Cardiac muscle cell (in vitro differentiated cells and primary cell): ENCODE measurements at regions not wholly inside any gene's neighbourhood (a gene's known extent, or its start where the extent isn't known, plus 50 kb on each side); places are given as distances from the start of the nearest gene placed in this dataset.

Experiments used
- DNase-seq, 2 donors: peaks; one replicate each; pipeline versions ENCODE4 v3.0.0 to v3.0.0-alpha.2; 2010 to 2017; ENCODE audit warnings: low read depth in 1 of 2, low spot score in 1 of 2
- H3K27ac ChIP-seq: fragments of 200-600 bp; sonication (generic); 2 replicates; pipeline ENCODE4 v1.5.1; 2016
- H3K27me3 ChIP-seq: fragments of 200-600 bp; sonication (generic); 2 replicates; pipeline ENCODE4 v1.6.0; 2016; ENCODE audit warnings: control low read depth
- H3K36me3 ChIP-seq: fragments of 200-600 bp; sonication (generic); 2 replicates; pipeline ENCODE4 v1.5.1; 2016; ENCODE audit warnings: control low read depth
- H3K4me1 ChIP-seq: fragments of 200-600 bp; sonication (generic); 2 replicates; pipeline ENCODE4 v1.8.1; 2017; ENCODE audit warnings: low read depth, mild to moderate bottlenecking, mixed run types
- H3K4me3 ChIP-seq: fragments of 200-600 bp; sonication (generic); 2 replicates; pipeline ENCODE4 v1.5.1; 2016; ENCODE audit warnings: mild to moderate bottlenecking
- H3K9me3 ChIP-seq: fragments of 200-600 bp; sonication (generic); 2 replicates; pipeline ENCODE4 v1.5.1; 2017; ENCODE audit warnings: low read depth, mild to moderate bottlenecking, control low read depth
- CTCF ChIP-seq: IDR thresholded peaks from 2 replicates; pipeline ENCODE4 v1.5.1; 2012; ENCODE audit warnings: low read depth, mild to moderate bottlenecking, low read length

DNA sequence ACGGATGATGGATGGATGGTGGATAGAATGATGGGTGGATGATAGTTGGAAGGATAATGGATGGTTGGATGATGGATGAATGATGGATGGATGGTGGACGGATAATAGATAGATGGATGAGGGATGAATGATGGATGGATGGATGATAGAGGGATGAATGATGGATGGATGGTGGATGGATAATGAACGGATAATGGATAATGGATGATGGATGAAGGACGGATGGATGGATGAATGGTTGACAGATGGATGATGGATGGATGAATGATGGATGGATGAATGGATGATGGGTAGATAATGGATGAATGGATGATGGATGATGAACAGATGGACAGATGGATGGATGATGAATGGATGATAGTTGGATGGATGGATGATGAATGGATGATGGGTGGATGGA lies 255.1 kb downstream of the NPHP4 start:
- Histone ChIP-seq H3K9me3 (no peaks in the 10 kb centered on the region), H3K27ac (no peak overlapping the region), H3K27me3 (no peaks in the 10 kb centered on the region), H3K4me1 (no peaks in the 10 kb centered on the region), H3K4me3 (no peak overlapping the region), H3K36me3 (no peaks in the 10 kb centered on the region)
- no peak for DNase-seq
- no peak for TF ChIP-seq CTCF

DNA sequence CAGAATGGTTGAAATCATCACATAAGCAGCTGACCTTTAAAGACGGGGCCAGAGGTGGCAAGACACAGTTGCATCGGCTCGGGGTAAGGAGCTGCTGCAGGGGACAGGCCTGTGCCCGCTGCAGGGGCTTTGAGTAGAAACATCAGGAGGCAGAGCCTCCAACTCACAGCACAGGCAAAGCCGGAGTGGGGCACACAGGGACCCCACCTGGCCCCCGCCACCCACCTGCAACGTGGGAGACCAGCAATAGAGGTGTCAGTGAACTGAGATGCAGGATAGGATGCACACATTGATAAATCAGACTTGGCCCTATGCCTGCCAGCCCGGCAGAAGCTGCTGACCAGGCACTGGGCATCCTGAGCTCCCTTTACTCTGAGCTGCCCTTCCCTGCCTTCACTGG lies 257.2 kb downstream of the NPHP4 start:
- no peaks in the 10 kb centered on the region for H3K9me3 ChIP-seq
- H3K4me1 ChIP-seq, result no peaks in the 10 kb centered on the region
- TF ChIP-seq CTCF, result no peak
- H3K27ac ChIP-seq, result no peak overlapping the region
- H3K36me3 ChIP-seq, result no peaks in the 10 kb centered on the region
- no peak overlapping the region for H3K4me3 ChIP-seq
- H3K27me3 ChIP-seq, result no peaks in the 10 kb centered on the region
- DNase-seq, result no peak

DNA sequence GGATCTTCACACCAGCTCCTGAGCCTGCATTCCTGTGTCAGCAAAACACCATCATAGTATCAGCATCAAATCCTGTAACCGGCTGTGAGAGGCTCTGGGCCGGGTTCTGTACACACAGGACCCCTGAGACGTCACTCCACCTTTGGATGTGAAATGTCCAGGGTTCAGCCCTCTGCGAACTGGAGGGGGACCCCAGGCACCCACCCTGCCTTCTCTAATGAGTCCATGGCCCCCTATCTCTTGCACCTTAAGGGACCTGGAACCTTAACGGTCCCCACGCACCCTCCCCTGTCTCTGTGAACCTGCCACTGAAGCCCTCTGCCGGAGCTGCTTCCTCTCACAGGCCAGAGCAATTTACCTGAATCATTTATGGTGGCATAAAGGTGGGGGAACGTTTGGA lies 257.8 kb downstream of the NPHP4 start:
- no peaks in the 10 kb centered on the region for H3K36me3 ChIP-seq
- no peak for DNase-seq
- H3K27ac ChIP-seq, result no peak overlapping the region
- no peaks in the 10 kb centered on the region for H3K4me1 ChIP-seq
- no peaks in the 10 kb centered on the region for H3K27me3 ChIP-seq
- no peak overlapping the region for H3K4me3 ChIP-seq
- H3K9me3 ChIP-seq, result no peaks in the 10 kb centered on the region
- no peak for TF ChIP-seq CTCF

- H3K27me3 ChIP-seq, result no peaks in the 10 kb centered on the region
- H3K4me3 ChIP-seq, result no peak overlapping the region
- TF ChIP-seq CTCF, result no peak
- H3K9me3 ChIP-seq, result no peaks in the 10 kb centered on the region
- DNase-seq, result no peak
- no peaks in the 10 kb centered on the region for H3K4me1 ChIP-seq
- no peaks in the 10 kb centered on the region for H3K36me3 ChIP-seq
- H3K27ac ChIP-seq, result no peak overlapping the region
Observed at GRCh38 chr1:5733596-5733995, 258.6 kb downstream of the NPHP4 start.

- Histone ChIP-seq H3K27ac (no peak overlapping the region), H3K27me3 (no peaks in the 10 kb centered on the region), H3K9me3 (no peaks in the 10 kb centered on the region), H3K4me1 (peaks cover 11% of the 10 kb centered on the region), H3K4me3 (no peak overlapping the region), H3K36me3 (no peaks in the 10 kb centered on the region)
- TF ChIP-seq CTCF, result no peak
- no peak for DNase-seq
Observed at GRCh38 chr1:5731110-5731423, 261.2 kb downstream of the NPHP4 start.

DNA sequence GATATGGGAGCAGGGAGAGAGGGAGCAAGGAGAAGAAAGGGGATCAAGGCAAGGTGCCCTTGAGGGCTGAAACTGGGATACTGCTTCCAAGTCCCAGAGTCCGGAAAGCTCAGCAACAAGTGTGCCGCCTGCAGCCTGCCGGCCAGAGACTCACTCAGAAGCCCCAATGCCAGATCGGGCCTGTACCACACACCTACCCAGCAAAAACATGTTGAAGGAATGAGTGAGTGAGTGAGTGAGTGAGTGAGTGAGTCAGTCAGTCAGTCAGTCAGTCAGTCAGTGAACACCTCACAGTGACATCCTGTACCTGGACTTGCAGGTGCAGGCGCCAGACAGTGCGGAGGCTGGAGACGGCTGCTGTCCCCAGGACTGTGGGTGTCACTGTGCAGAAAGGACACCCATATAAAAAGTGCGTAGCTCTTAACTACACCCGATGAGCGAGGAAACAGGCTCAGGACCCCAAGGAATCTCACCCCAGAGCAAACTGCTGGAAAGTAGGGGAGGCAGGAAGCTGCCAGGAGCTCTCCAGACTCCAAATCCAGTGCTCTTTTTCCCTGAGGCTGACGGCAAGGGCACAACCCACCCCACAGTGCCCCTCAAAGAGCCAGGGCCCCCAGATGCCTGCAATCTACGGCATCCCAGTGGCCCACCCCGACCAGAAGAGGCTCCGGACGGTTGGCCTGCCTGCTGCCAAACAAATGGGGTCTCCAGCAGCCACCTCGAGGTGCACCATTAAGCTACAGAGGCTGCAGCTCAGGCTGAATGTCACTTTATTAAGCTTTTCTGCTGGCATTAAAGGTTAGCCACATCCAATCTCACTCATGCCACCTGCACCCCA lies 261.7 kb downstream of the NPHP4 start:
- H3K36me3 ChIP-seq, result no peaks in the 10 kb centered on the region
- no peak overlapping the region for H3K27ac ChIP-seq
- H3K9me3 ChIP-seq, result no peaks in the 10 kb centered on the region
- H3K4me3 ChIP-seq, result no peak overlapping the region
- TF ChIP-seq CTCF, result no peak
- no peak for DNase-seq
- no peaks in the 10 kb centered on the region for H3K27me3 ChIP-seq
- H3K4me1 ChIP-seq, result peaks cover 11% of the 10 kb centered on the region
